Lower lobe of right lung (tissue), 2 donors: ENCODE measurements at regions not wholly inside any gene's neighbourhood (a gene's known extent, or its start where the extent isn't known, plus 50 kb on each side); places are given as distances from the start of the nearest gene placed in this dataset.

ENCODE experiments used
- ATAC-seq, 2 donors: fragments of 200-7000 bp; cut with Tn5 transposase; one replicate each; pipeline ENCODE4 v1.9.1; 2020 to 2022; ENCODE audit warnings: mild to moderate bottlenecking in 2 of 2, moderate library complexity in 2 of 2
- DNase-seq: peaks from one replicate; pipeline ENCODE4 v3.0.0-alpha.2; 2020
- H3K27ac ChIP-seq: fragments of 200-600 bp; one replicate; pipeline ENCODE4 v1.8.0; 2022
- H3K27me3 ChIP-seq: fragments of 200-600 bp; one replicate; pipeline ENCODE4 v1.8.0; 2022; ENCODE audit warnings: low read depth
- H3K36me3 ChIP-seq: fragments of 200-600 bp; one replicate; pipeline ENCODE4 v1.8.0; 2022; ENCODE audit warnings: mild to moderate bottlenecking
- H3K4me1 ChIP-seq: fragments of 200-600 bp; one replicate; pipeline ENCODE4 v1.8.0; 2022
- H3K4me3 ChIP-seq: fragments of 200-600 bp; one replicate; pipeline ENCODE4 v1.8.0; 2022; ENCODE audit warnings: mild to moderate bottlenecking
- H3K9me3 ChIP-seq: fragments of 200-600 bp; one replicate; pipeline ENCODE4 v1.8.0; 2022
- CTCF ChIP-seq: fragments of 200-600 bp; IDR thresholded peaks from one replicate; pipeline ENCODE4 v1.8.0; 2022; ENCODE audit warnings: antibody characterized with exemption, mild to moderate bottlenecking
- intact Hi-C: fragments of 100-400 bp; cut with DNase I; formaldehyde crosslinking; loops from one replicate; pipeline ENCODE4 v1.11.0; 2022
- donor health status: DM: no; HTN: yes; CAD: no; lungs with severe emphysema.

GRCh38 chr3:87349833-87350232, 73.4 kb upstream of the POU1F1 start:
- no peak for DNase-seq
- ATAC-seq, result no peak
- no peak for TF ChIP-seq CTCF
- no peaks in the 10 kb centered on the region for H3K27me3 ChIP-seq
- no peaks in the 10 kb centered on the region for H3K4me1 ChIP-seq
- intact Hi-C loops, result loop anchor here (10.0 kb wide), 1 partner anchor 655 kb away; no protein-coding TSS in a partner anchor
- H3K9me3 ChIP-seq, result no peaks in the 10 kb centered on the region
- no peak overlapping the region for H3K4me3 ChIP-seq
- H3K27ac ChIP-seq, result no peak overlapping the region
- no peaks in the 10 kb centered on the region for H3K36me3 ChIP-seq

GRCh38 chr3:87336761-87337160, 60.4 kb upstream of the POU1F1 start:
- no peak overlapping the region for H3K27ac ChIP-seq
- no peaks in the 10 kb centered on the region for H3K27me3 ChIP-seq
- H3K4me3 ChIP-seq, result no peak overlapping the region
- TF ChIP-seq CTCF, result no peak
- no peaks in the 10 kb centered on the region for H3K9me3 ChIP-seq
- no peaks in the 10 kb centered on the region for H3K4me1 ChIP-seq
- no peaks in the 10 kb centered on the region for H3K36me3 ChIP-seq
- DNase-seq (no peak), ATAC-seq (no peak)
- intact Hi-C loops, result no loop called here

GRCh38 chr3:87335931-87336330, 59.5 kb upstream of the POU1F1 start:
- Histone ChIP-seq H3K4me1 (no peaks in the 10 kb centered on the region), H3K36me3 (no peaks in the 10 kb centered on the region), H3K27me3 (no peaks in the 10 kb centered on the region), H3K9me3 (no peaks in the 10 kb centered on the region), H3K4me3 (no peak overlapping the region), H3K27ac (no peak overlapping the region)
- no peak for TF ChIP-seq CTCF
- intact Hi-C loops, result no loop called here
- ATAC-seq, result no peak
- no peak for DNase-seq

- no peak overlapping the region for H3K4me3 ChIP-seq
- intact Hi-C loops, result no loop called here
- no peaks in the 10 kb centered on the region for H3K4me1 ChIP-seq
- no peaks in the 10 kb centered on the region for H3K36me3 ChIP-seq
- H3K27ac ChIP-seq, result no peak overlapping the region
- no peaks in the 10 kb centered on the region for H3K27me3 ChIP-seq
- ATAC-seq, result peak; percentile 77 to 95
- no peaks in the 10 kb centered on the region for H3K9me3 ChIP-seq
- no peak for DNase-seq
- TF ChIP-seq CTCF, result no peak
These were observed 57.1 kb upstream of the POU1F1 start for GRCh38 chr3:87333393-87333892.

GRCh38 chr3:87332789-87333188, 56.4 kb upstream of the POU1F1 start:
- DNase-seq, result no peak
- H3K27ac ChIP-seq, result no peak overlapping the region
- ATAC-seq, result peak in 1 of 2 donors; percentile 11

More at GRCh38 chr3:87332789-87333188, 56.4 kb upstream of the POU1F1 start:
- no peak overlapping the region for H3K4me3 ChIP-seq
- intact Hi-C loops, result no loop called here
- H3K36me3 ChIP-seq, result no peaks in the 10 kb centered on the region
- H3K9me3 ChIP-seq, result no peaks in the 10 kb centered on the region
- TF ChIP-seq CTCF, result no peak
- H3K4me1 ChIP-seq, result no peaks in the 10 kb centered on the region
- H3K27me3 ChIP-seq, result no peaks in the 10 kb centered on the region
